ENCODE measurements at regions not wholly inside any gene's neighbourhood (a gene's known extent, or its start where the extent isn't known, plus 50 kb on each side); places are given as distances from the start of the nearest gene placed in this dataset.
"Not testable (repeated sequence)": the region's sequence is repeated elsewhere in the genome, so short reads cannot be mapped to it uniquely, and the experiment has no call there.

DNA sequence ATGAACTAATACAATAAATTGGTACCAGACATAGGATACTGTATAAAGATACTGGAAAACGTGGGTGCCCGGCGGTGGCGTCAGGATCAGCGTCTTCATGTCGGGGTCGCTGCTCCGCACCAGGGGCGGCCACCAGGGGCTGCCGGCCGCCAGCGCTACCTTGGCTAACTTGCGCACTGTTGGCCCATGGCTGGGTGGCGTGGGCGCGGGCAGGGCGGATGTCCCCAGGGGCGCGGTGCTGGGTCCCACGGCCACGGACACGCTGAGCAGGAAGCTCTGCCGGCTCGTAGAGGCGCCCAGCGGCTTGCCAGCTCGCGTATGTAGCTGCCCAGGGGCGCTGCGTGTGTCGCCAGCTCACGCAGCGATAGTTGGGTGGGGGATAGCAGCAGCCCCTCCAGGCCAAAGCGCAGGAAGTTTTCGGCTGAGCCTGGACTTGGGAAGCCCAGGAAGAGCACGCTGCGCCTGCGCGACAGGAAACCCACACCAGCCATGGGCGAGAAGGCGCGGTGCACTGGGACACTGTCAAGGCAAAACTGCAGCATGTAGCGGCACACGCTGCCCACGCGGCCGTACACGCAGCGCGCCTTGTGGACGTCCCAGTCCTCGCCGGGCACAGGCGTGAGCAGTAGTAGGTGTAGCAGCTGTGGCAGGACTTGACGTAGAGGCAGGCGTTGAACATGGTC lies 299.9 kb downstream of the CCDC74A start:
- intact Hi-C loops (cut with micrococcal nuclease): no loop called here

DNA sequence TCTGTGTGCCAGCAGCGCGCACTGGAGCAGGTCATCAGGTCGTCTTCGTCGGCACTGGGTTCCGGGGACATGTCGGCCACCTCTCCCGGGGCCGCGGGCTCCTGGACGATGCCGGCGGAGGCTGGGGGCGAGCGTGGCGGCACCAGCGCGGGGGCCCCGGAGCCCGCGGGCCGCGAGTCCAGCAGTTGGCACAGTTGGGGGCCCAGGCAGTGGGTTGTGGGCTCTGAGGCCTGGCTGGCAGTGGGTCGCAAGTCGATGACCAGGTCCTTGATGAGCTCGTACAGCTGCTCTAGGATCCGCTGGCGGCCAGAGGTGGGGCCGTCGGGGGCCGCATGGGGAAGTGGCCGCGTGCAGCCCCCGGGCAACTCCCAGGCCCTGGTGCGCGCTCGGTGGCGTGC lies 300.5 kb downstream of the CCDC74A start:
- intact Hi-C loops (cut with micrococcal nuclease): no loop called here

DNA sequence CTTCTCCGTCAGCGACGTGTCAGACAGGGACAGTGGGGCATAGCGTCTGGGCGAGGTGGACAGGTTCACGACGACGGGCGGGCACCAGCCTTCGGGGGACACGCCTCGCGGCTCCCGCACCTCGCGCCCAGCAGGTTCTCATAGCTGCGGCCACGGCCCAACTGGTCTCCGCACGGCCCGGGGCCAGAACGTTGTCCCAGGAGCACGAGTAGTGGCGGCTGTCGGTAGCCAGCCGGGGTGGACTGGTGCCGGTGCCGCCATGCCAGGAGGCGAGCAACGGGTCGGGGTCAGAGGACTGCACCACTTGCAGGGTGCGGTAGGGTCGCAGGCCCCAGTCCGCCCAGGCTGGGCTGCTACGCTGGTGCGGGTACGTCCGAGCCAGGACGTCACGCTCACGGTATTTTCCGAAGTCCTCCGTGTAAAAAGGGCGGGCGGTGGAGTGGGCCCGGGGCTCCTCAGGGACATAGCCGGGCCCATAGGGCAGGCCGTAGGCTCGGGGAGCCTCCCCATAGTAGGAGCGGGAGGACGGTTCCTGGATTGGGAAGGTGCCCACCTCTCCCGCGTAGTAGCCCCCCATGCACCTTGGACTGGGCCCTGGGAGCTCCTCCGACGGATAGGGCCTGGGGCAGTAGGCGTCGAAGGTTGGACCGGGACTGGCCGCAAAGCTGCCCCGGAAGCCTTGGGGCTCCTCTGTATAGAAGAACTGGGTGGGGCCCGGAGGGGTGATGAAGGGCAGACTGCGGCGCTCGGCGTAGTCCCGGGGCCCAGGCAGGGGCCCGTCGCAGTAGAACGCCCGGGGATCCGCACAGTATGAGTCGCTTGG lies 301.2 kb downstream of the CCDC74A start:
- intact Hi-C loops (cut with micrococcal nuclease): not testable (repeated sequence)

DNA sequence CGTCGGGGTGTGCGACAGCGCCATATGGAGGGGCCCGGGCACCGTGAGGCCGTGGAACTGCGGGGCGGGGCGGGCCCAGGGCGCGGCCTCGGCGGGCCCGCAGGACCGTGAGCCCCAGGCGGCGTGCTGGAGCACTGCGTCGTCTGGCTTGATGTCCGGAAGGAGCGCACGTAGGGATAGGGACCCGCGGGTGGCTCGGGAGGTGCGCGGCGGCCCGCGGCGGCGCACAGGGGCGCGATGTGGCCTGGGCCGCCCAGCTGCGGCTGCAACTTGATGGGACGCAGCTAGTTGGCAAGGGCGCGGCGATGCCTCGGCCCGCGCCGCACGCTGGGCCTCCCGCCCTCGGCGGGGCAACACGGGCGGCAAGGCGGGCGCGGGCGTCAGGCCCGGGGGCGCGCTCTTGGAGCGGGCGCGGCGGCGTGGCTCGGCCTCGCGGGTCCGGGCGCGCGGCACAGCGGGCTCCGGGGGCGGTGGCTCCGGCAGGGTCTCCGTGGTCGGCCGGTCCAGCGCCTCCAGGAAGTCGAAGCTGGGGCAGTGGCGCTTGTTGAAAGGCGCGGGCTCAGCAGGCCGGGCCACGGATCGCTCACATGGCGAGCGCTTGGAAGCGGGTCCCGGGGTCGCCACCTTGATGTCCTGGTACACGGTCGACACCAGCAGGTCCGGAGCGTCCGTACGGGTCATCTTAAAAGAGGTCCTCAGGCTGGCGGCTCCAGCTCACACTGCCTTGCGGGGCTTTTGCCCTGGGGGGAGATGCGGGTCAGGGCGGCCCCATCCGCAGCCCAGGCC lies 302.0 kb downstream of the CCDC74A start:
- intact Hi-C loops (cut with micrococcal nuclease): not testable (repeated sequence)

DNA sequence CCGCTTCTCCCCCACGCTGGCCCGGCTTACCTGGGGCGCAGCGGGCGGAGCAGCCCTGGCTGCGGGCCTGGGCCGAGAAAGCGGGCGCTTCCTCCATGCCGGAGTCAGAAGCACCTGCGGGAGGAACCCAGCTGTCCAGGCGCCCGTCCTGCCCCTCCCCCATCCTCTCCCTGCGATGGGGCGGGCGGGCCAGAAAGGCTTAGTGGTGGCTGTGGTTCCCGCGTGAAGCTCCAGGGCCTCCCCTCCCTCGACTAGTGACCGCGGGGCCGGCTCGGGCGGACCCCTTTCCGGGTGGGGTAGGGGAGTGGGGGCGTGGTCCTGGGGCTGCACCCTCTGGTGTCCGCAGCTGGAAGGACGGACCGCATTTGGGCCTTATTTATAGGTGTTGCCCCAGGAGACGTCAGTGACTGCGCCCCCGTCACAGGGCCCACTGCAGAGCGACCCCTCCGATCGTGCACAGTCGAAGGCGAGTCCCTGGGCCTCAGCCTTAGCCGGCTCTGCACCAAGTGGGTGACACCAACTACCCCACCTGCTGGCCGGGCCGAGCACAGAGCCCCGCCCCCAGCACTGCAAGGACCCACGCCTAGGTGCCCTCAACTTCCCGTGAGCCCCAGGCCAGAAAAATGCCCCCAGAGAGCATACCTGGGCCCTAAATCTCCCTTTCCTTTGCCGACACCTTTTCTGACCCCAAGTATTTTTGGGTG lies 302.7 kb downstream of the CCDC74A start:
- intact Hi-C loops (cut with micrococcal nuclease): not testable (repeated sequence)

DNA sequence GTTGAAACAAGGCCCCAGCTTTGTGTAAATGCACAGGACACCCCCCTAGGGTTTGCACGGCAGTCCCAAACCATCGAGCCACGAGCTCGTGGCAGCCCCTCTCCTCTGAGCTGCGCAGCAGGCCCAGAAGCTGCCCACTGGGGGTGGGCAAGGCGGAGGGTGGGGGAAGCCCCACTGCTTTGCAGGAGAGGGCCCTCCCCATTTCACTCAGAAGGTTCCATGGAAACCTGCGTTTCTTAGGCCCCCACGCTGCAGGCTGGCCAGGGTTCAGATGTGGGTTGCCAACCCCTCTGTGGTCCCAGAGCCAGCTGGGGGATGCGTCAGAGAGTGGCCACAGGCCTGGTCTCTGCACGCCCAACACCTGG lies 303.2 kb downstream of the CCDC74A start:
- intact Hi-C loops (cut with micrococcal nuclease): not testable (repeated sequence)

DNA sequence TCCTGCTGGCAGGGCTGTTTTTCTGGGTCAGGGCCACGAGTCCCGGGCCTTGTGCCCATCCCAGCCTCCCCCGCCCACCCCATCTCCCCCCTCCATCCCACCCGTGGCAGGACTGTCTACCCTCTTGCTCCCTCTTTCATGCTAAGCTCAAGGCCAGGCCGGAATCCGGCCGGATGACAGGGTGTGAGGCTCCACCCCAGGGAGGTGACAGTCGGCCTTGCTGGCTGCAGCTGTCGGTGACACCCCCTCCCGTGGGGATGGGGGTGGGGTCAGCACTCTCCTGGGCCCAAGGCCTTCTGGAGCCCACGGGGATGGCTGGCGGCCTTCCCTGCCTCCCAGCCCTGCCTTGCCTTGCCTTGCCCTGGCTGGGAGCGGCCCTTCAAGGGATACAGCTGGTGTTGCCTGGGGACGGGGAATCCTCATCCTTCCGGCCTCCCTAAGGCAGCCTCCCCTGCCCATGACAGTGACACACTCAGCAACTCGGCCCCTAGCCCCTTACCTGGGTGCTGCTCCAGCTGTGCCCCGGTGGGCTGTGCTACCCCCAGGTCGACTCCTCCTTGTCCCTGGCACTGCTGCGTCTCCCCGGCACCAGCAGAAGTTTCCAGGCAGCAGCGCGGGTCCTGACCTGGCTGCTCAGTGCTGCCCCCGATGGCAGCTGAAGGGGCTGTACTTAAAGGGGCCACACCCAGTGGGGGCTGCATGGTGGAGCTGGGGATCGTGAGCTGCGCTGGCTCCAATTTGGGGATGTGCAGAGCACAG lies 303.9 kb downstream of the CCDC74A start:
- intact Hi-C loops (cut with micrococcal nuclease): not testable (repeated sequence)

DNA sequence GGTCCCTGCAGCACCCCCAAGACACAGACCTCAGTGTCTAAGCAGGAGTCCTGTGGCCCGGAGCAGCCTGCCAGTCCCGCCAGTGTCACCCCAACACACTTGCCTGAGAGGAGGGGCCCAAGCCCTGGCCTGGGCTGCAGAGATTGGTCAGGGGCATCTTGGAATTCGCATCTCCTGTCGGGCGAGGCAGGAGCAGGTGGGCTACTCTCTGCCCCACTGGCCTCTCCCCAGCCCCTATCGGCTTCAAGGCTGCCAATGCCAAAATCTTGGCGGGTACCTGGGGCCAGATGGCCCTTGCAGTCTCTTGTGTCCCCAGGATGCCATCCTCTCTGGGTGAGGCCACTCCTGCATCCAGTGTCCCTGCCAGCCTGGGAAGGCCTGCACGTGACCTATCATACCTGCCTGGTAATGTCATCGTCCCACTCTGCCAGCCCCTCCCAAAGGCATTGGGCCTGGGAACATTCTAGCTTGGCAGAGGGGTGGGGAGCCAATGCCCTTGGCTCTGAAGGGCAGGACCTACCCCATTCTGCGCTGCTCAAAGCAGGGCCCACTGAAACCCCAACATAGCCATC lies 304.6 kb downstream of the CCDC74A start:
- intact Hi-C loops (cut with micrococcal nuclease): not testable (repeated sequence)

DNA sequence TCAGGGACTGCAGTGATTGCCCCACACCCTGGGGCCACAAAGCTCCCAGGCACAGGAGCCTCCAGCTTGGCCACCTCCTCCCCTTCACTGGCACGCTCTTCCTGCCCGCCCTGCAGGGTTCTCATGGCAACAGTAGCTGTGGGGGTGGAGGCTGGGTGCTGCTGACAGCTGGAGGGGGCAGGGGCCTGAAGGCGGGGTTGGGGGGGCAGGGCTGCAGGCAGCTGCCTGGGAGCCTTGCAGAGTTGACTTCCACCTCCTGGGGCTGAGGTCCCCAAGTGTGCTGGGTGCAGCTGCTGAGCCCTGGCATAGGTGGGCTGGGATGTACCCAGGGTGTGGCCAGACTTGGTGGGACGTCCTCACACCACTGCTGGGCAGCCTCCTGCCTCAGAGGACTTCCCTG lies 305.2 kb downstream of the CCDC74A start:
- intact Hi-C loops (cut with micrococcal nuclease): not testable (repeated sequence)

DNA sequence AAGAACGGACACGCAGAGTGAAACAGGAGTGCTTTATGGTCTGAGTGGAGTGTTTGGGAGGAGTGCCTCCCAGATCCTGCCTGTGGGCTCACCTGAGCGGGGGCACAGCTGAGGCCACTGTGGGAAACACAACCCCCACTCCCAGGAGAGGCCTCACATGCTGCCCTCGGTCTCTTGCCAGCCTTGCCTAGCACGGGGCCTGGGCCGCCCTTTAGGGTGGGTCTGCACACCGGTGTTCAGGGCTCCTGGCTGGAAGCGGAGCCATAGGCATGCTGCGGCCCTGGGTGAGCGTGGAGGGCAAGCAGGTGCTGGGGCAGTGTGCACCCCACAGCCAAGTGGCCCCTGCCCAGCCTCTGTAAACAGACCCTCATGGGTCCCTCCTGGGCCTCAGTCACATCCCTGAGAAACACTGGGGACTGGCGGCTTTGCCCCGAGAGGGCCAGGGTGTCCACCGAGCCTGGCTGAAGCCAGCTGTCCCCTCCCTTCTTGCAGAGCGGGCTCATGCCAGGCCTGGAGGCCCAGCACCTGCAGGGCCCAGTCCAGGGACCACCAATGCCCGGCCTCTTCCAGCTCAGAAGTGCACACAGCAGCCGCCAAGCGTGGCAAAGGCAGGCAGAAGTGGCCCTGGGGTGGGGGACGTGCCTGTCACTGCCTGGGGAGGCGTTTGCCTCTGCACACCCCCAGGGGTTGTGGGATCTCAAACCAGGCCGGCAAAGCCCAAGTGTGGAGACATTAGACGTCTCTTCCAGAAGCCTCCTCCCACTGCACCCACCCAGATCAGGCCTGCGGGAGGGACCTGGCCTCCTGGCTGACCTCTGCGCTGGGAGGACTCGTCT lies 305.9 kb downstream of the CCDC74A start:
- intact Hi-C loops (cut with micrococcal nuclease): not testable (repeated sequence)

DNA sequence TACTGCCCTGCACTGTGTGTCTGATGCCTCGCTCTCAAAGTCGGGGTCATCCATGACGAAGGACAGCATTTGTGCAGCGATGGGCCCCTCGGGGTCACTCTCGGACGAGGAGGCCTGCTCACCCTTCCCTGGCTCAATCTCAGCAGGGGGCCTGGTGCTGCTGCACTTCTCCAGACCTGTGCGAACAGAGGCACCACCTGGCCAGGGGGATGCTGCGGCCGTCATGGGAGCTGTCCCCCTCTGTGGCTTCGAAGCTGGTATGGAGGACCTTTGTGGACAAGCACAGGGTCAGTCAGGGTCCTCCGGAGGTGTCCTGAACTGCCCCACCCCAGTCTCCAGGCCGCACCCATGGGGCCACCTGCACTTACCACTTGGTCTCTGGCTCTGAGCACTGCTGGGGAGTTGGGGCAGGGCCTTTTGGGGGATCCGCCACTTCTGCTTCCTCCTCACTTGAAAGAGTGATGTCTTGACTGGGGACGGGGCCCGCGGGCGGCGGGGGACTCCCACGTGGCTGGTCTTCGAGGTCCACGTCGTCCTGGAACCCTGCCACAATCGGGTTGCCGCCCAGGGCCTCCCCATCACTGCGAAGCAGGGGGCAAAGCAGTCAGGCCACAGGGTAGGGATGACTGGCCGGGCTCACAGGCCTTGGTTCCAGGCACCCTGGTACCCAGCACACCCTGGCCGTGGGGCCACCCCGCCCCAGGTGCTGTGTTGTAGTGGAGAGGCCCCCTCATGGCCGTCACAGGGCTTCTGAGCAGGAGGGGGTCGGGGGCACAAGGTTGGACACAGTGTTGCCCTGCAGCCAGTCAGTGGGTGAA lies 306.7 kb downstream of the CCDC74A start:
- intact Hi-C loops (cut with micrococcal nuclease): not testable (repeated sequence)

DNA sequence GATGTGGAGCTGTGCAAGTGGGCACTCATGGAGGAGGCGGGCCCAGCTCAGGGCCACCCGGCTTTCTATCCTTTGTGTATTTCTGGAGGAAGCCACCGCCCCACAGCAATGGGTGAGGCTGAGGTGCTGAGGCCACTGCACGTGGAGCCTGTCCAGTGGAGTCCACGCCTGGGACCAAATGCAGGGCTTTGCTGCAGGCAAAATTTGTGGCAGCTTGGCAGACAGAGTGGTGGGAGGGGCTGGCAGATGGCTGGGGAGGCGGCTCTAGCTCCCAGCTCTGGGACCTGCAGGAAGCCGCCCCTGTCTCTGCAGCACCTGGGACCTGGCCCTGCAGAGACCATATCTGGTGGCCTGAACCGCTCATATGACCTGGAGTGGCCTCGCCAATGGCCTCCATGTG lies 307.3 kb downstream of the CCDC74A start:
- intact Hi-C loops (cut with micrococcal nuclease): not testable (repeated sequence)

DNA sequence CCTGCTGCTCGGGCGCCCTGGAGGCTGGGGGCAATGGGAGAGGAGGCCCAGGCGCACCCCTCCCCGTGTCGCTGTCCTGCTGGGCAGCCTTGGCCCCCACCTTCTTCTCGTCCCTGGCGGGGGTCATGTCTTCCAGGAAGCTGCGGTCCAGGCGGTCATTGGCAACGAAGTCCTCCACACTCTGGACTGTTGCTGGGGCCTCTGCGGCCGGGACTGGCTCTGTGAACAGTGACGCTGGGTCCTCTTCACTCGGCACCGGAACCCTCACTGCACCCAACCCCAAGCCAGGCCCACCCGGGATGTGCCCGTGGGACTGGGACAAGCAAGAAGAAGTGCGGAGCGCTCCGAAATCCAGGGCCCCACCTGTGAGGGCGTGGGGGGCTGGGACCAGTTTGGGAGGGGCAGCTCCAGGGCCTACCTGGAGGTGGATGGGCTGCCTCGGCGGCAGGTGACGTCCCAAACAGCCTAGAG lies 308.0 kb downstream of the CCDC74A start:
- intact Hi-C loops (cut with micrococcal nuclease): no loop called here

DNA sequence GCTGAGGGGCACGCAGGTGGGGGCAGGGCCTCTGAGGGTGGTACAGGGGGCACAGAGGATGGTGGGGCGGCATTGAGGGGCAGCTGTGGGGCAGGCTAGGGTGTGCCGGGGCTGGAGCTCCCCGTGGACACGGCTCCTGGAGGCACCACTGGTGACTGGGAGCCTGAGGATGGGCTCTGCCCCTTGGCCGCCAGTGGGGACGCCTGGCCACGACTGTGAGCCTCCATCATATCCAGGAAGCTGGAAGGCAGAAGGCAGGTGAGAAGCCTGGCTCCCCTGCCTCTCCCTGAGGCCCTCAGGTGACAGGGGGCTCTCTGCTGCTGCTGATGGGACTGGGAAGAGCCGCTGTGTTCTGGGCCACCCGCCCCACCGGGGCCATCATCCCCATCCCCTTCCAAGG lies 308.4 kb downstream of the CCDC74A start:
- intact Hi-C loops (cut with micrococcal nuclease): not testable (repeated sequence)

DNA sequence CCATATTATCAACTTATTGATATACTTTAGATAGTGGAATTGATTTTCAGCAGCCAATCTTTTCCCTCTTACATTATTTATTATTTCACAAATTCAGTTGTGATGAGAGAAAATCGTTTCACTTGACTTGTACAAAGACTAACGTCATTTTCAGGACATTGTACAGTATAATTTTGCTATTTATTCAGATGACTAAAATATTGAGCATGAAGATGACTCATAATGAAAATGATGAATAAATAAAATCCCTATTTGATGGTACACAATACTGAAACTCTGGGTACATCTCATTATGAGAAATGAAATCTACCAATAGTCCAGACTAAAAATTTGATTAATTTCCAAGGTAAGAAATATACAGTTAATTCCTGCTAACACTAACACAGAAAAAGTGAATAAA lies 316.4 kb downstream of the CCDC74A start:
- intact Hi-C loops (cut with micrococcal nuclease): not testable (repeated sequence)

DNA sequence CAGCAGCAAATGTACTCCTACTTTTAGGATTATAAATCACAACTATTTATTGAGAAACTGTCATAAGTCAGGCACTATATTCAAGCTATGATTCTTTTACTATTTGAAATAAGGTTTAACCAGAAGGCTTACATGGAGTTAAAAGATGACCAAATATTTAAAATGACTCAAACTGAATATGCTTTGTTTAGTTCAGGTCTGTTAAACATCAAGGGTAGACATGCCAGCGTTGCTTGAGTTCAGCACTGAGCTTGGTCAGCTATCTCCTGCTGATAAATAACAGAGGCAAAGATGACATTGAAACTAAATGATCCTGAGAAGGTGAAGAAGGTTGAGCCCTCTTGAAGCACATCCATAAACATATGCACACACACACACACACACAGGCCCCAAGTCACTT lies 305.6 kb downstream of the ANKRD30BL start:
- intact Hi-C loops (cut with micrococcal nuclease): not testable (repeated sequence)

DNA sequence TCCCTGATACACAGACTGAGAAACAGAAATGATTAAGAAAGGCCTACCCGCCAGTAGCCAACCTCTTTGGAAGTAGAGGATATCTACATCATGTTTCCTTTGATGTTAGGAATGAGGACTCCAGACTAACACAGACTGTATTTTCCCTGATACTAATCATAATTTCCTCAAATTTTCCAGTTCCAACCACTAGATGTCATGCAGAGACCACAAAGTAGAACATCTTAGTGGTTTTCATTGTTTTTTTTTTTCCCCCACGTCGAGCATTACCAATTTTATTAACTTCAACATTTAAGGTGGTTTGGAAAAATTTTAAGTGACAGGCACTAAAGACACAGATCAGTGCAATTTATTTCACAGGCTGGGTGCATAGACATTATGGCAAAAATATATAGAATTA lies 303.6 kb downstream of the ANKRD30BL start:
- intact Hi-C loops (cut with micrococcal nuclease): not testable (repeated sequence)

Data from T-helper 1 cell treated with Interleukin-12 subunit alpha and Interleukin-12 subunit beta and Interleukin-4 antibody, amounts not matched to agents 30 ng/mL and 1 ng/mL, for 36 hours (primary cell).